ENCODE measurements at regions not wholly inside any gene's neighbourhood (a gene's known extent, or its start where the extent isn't known, plus 50 kb on each side); places are given as distances from the start of the nearest gene placed in this dataset.

GRCh38 chr1:87665151-87665550, 336.5 kb downstream of the LMO4 start:
- ATAC-seq (no peak), DNase-seq (no peak)
- Histone ChIP-seq H3K27ac (ENCODE audit: low read length) (no peak overlapping the region), H3K4me3 (ENCODE audit: low read length) (no peak overlapping the region), H3K9me3 (ENCODE audit: low read length) (no peaks in the 10 kb centered on the region), H3K27me3 (ENCODE audit: low read length) (no peaks in the 10 kb centered on the region), H3K9ac (ENCODE audit: low read length) (no peak overlapping the region), H3K4me2 (ENCODE audit: low read length) (no peak overlapping the region), H4K20me1 (ENCODE audit: low read length) (no peaks in the 10 kb centered on the region), H2AFZ (ENCODE audit: low read length) (no peak overlapping the region), H3K79me2 (ENCODE audit: low read length) (no peaks in the 10 kb centered on the region), H3F3A (ENCODE audit: low read length, unreplicated experiment) (no peaks in the 10 kb centered on the region), H3K9me2 (replicated peaks; ENCODE audit: low read length) (no peaks in the 10 kb centered on the region), H3K36me3 (ENCODE audit: low read depth, low read length) (no peaks in the 10 kb centered on the region), H3K4me1 (ENCODE audit: insufficient read depth, low read length) (no peaks in the 10 kb centered on the region)
- CTCF ChIA-PET = no interaction called here
- TF ChIP-seq EZH2phosphoT487 (IDR thresholded peaks at IDR 0.05; ENCODE audit: borderline replicate concordance, low read length) (no peak), EZH2 (IDR thresholded peaks at IDR 0.05; ENCODE audit: low read length, unreplicated experiment) (no peak)
- TF ChIP-seq, protein P1, sequence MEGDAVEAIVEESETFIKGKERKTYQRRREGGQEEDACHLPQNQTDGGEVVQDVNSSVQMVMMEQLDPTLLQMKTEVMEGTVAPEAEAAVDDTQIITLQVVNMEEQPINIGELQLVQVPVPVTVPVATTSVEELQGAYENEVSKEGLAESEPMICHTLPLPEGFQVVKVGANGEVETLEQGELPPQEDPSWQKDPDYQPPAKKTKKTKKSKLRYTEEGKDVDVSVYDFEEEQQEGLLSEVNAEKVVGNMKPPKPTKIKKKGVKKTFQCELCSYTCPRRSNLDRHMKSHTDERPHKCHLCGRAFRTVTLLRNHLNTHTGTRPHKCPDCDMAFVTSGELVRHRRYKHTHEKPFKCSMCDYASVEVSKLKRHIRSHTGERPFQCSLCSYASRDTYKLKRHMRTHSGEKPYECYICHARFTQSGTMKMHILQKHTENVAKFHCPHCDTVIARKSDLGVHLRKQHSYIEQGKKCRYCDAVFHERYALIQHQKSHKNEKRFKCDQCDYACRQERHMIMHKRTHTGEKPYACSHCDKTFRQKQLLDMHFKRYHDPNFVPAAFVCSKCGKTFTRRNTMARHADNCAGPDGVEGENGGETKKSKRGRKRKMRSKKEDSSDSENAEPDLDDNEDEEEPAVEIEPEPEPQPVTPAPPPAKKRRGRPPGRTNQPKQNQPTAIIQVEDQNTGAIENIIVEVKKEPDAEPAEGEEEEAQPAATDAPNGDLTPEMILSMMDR (conservative IDR thresholded peaks at IDR 0.05; ENCODE audit: low read depth, low read length) = no peak
- no TSS peak for BruUV-seq (replicated peaks)
- POLR2A ChIA-PET (ENCODE audit: unreplicated experiment) = no interaction called here
- intact Hi-C loops (cut with micrococcal nuclease) = no loop called here

DNA sequence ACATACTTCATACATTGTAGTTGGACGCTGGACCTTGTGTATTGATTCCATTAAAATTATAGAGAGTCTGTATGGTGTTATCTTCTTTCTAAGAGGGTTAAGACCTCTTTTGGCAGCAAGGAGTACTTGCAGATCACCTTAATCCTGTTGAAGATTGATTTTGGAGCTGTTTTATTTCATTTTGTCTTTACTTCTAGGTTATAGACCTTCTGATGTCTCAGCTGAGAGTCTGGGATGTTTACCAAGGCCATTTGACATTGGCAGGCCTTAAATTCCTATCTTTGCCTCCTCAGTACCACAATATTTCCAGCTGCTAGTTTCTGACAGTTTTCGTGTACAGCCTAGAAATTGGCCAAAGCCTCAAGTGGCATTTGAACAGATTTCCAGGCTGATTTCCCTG, 338.0 kb downstream of the LMO4 start:
- CTCF ChIA-PET = no interaction called here

GRCh38 chr1:87669674-87670073, 341.0 kb downstream of the LMO4 start:
- ChIA-PET CTCF (interaction anchor here (0.7 kb wide), 1 partner anchor 25 kb away, joined by 3 read pairs; no protein-coding TSS in a partner anchor), POLR2A (ENCODE audit: unreplicated experiment) (no interaction called here)
- Histone ChIP-seq H3K9me2 (replicated peaks; ENCODE audit: low read length) (no peaks in the 10 kb centered on the region), H3K27ac (ENCODE audit: low read length) (no peak overlapping the region), H3K36me3 (ENCODE audit: low read depth, low read length) (no peaks in the 10 kb centered on the region), H3K9ac (ENCODE audit: low read length) (no peak overlapping the region), H3K27me3 (ENCODE audit: low read length) (no peaks in the 10 kb centered on the region), H3K9me3 (ENCODE audit: low read length) (no peaks in the 10 kb centered on the region), H2AFZ (ENCODE audit: low read length) (no peak overlapping the region), H3K4me1 (ENCODE audit: insufficient read depth, low read length) (no peaks in the 10 kb centered on the region), H3K79me2 (ENCODE audit: low read length) (no peaks in the 10 kb centered on the region), H3F3A (ENCODE audit: low read length, unreplicated experiment) (no peaks in the 10 kb centered on the region), H3K4me2 (ENCODE audit: low read length) (no peak overlapping the region), H3K4me3 (ENCODE audit: low read length) (no peak overlapping the region), H4K20me1 (ENCODE audit: low read length) (no peaks in the 10 kb centered on the region)
- TF ChIP-seq, protein P1 (conservative IDR thresholded peaks at IDR 0.05; ENCODE audit: low read depth, low read length) = no peak
- TF ChIP-seq EZH2phosphoT487 (IDR thresholded peaks at IDR 0.05; ENCODE audit: borderline replicate concordance, low read length) = no peak
- no peak for TF ChIP-seq EZH2 (IDR thresholded peaks at IDR 0.05; ENCODE audit: low read length, unreplicated experiment)
- intact Hi-C loops (cut with micrococcal nuclease) = loop anchor here (10.0 kb wide), 1 partner anchor 285 kb away; no protein-coding TSS in a partner anchor
- no peak for ATAC-seq
- no TSS peak for BruUV-seq (replicated peaks)
- no peak for DNase-seq

More for the DNA sequence above, 338.0 kb downstream of the LMO4 start:
- no peaks in the 10 kb centered on the region for H3K9me2 ChIP-seq (replicated peaks; ENCODE audit: low read length)
- no peaks in the 10 kb centered on the region for H3F3A ChIP-seq (ENCODE audit: low read length, unreplicated experiment)
- no peaks in the 10 kb centered on the region for H3K27me3 ChIP-seq (ENCODE audit: low read length)
- POLR2A ChIA-PET (ENCODE audit: unreplicated experiment) = no interaction called here
- DNase-seq (no peak), ATAC-seq (no peak)
- no peak overlapping the region for H3K4me3 ChIP-seq (ENCODE audit: low read length)
- TF ChIP-seq EZH2phosphoT487 (IDR thresholded peaks at IDR 0.05; ENCODE audit: borderline replicate concordance, low read length) = no peak
- TF ChIP-seq, protein P1 (conservative IDR thresholded peaks at IDR 0.05; ENCODE audit: low read depth, low read length) = no peak
- no peak for TF ChIP-seq EZH2 (IDR thresholded peaks at IDR 0.05; ENCODE audit: low read length, unreplicated experiment)
- H3K27ac ChIP-seq (ENCODE audit: low read length) = no peak overlapping the region
- no peak overlapping the region for H2AFZ ChIP-seq (ENCODE audit: low read length)
- H3K9me3 ChIP-seq (ENCODE audit: low read length) = no peaks in the 10 kb centered on the region
- H4K20me1 ChIP-seq (ENCODE audit: low read length) = no peaks in the 10 kb centered on the region
- no peaks in the 10 kb centered on the region for H3K36me3 ChIP-seq (ENCODE audit: low read depth, low read length)
- intact Hi-C loops (cut with micrococcal nuclease) = no loop called here
- H3K79me2 ChIP-seq (ENCODE audit: low read length) = no peaks in the 10 kb centered on the region
- no peaks in the 10 kb centered on the region for H3K4me1 ChIP-seq (ENCODE audit: insufficient read depth, low read length)
- H3K9ac ChIP-seq (ENCODE audit: low read length) = no peak overlapping the region
- H3K4me2 ChIP-seq (ENCODE audit: low read length) = no peak overlapping the region
- BruUV-seq (replicated peaks) = no TSS peak

All from PC-3 (cell line).